CD14-positive monocyte (primary cell): ENCODE measurements at regions not wholly inside any gene's neighbourhood (a gene's known extent, or its start where the extent isn't known, plus 50 kb on each side); places are given as distances from the start of the nearest gene placed in this dataset.

Experiments
- DNase-seq, 3 donors: peaks; one replicate each; pipeline ENCODE4 v3.0.0-alpha.2; 2011 to 2022
- H2AFZ ChIP-seq: 2 replicates; pipeline ENCODE4 v1.6.0; 2012; ENCODE audit warnings: mild to moderate bottlenecking, low read depth, low read length, inconsistent platforms; ENCODE audit not compliant: insufficient read depth, poor library complexity, severe bottlenecking
- H3K27ac ChIP-seq, 2 donors: 1 replicate in 1 of 2; 2 replicates in 1 of 2; pipeline ENCODE4 v1.5.1; 2012 to 2013; ENCODE audit warnings: low read length in 2 of 2, control low read depth in 1 of 2, inconsistent platforms in 1 of 2, low read depth in 1 of 2, mild to moderate bottlenecking in 1 of 2
- H3K27me3 ChIP-seq, 2 donors: one replicate each; pipeline versions ENCODE4 v1.6.0 to v1.6.1; 2011 to 2013; ENCODE audit warnings: low read length in 2 of 2; ENCODE audit not compliant: control insufficient read depth in 2 of 2, insufficient read depth in 2 of 2
- H3K36me3 ChIP-seq, 2 donors: replicated peaks in 1 of 2; 1 replicate in 1 of 2; 2 replicates in 1 of 2; pipeline versions ENCODE4 v1.5.1 to v1.6.1; 2012 to 2013; ENCODE audit warnings: low read length in 2 of 2, control low read depth in 1 of 2, inconsistent platforms in 1 of 2, mild to moderate bottlenecking in 1 of 2; ENCODE audit not compliant: insufficient read depth in 2 of 2, control insufficient read depth in 1 of 2
- H3K4me1 ChIP-seq, 2 donors: 1 replicate in 1 of 2; 2 replicates in 1 of 2; pipeline versions ENCODE4 v1.5.1 to v1.6.1; 2012 to 2013; ENCODE audit warnings: low read length in 2 of 2, control low read depth in 1 of 2, inconsistent platforms in 1 of 2, mild to moderate bottlenecking in 1 of 2, moderate library complexity in 1 of 2; ENCODE audit not compliant: insufficient read depth in 2 of 2, control insufficient read depth in 1 of 2
- H3K4me2 ChIP-seq: replicated peaks from 2 replicates; pipeline ENCODE3; 2012; ENCODE audit warnings: low read length, moderate library complexity, mild to moderate bottlenecking; ENCODE audit not compliant: poor library complexity, severe bottlenecking; ENCODE audit errors: extremely low read depth
- H3K4me3 ChIP-seq, 3 experiments: fragments of 200-600 bp in 1 of 3; sonication (generic) in 1 of 3; replicated peaks in 1 of 3; 1 replicate in 2 of 3; 2 replicates in 1 of 3; pipeline ENCODE4 v1.5.1; 2011 to 2013; ENCODE audit warnings: low read length in 3 of 3, mild to moderate bottlenecking in 3 of 3, control low read depth in 2 of 3, low read depth in 2 of 3, inconsistent platforms in 1 of 3, moderate library complexity in 1 of 3
- H3K79me2 ChIP-seq: 2 replicates; pipeline ENCODE4 v1.6.0; 2012; ENCODE audit warnings: mild to moderate bottlenecking, control low read depth, inconsistent platforms, low read length, moderate library complexity; ENCODE audit not compliant: insufficient read depth
- H3K9ac ChIP-seq: 2 replicates; pipeline ENCODE4 v1.6.0; 2017; ENCODE audit warnings: low read length, mild to moderate bottlenecking; ENCODE audit not compliant: insufficient read depth, poor library complexity, severe bottlenecking
- H3K9me3 ChIP-seq, 2 donors: replicated peaks in 1 of 2; 1 replicate in 1 of 2; 2 replicates in 1 of 2; pipeline versions ENCODE4 v1.5.1 to v1.6.1; 2012 to 2013; ENCODE audit warnings: low read length in 2 of 2, control low read depth in 1 of 2; ENCODE audit not compliant: control insufficient read depth in 1 of 2, insufficient read depth in 1 of 2
- H4K20me1 ChIP-seq: 2 replicates; pipeline ENCODE4 v1.6.0; 2012; ENCODE audit warnings: mild to moderate bottlenecking, low read length, control low read depth, moderate library complexity; ENCODE audit not compliant: insufficient read depth
- H3K27ac Mint-ChIP-seq, 7 donors: one replicate each; pipeline ENCODE4 v1.8.0; 2020; ENCODE audit warnings: mild to moderate bottlenecking in 7 of 7, mixed read lengths in 7 of 7, moderate library complexity in 6 of 7, inconsistent platforms in 2 of 7
- H3K27me3 Mint-ChIP-seq, 3 donors: one replicate each; pipeline ENCODE4 v1.8.0; 2021 to 2022; ENCODE audit warnings: low read depth in 3 of 3, mild to moderate bottlenecking in 3 of 3, mixed read lengths in 3 of 3, moderate library complexity in 3 of 3, inconsistent platforms in 1 of 3
- H3K36me3 Mint-ChIP-seq, 2 donors: one replicate each; pipeline ENCODE4 v1.8.0; 2020; ENCODE audit warnings: mixed read lengths in 2 of 2, inconsistent platforms in 1 of 2, mild to moderate bottlenecking in 1 of 2
- H3K4me1 Mint-ChIP-seq: one replicate; pipeline ENCODE4 v1.8.0; 2020; ENCODE audit warnings: mild to moderate bottlenecking, mixed read lengths
- H3K4me3 Mint-ChIP-seq, 2 donors: one replicate each; pipeline ENCODE4 v1.8.0; 2020; ENCODE audit warnings: mild to moderate bottlenecking in 2 of 2, mixed read lengths in 2 of 2, moderate library complexity in 1 of 2
- H3K9me3 Mint-ChIP-seq, 7 donors: one replicate each; pipeline ENCODE4 v1.8.0; 2020 to 2022; ENCODE audit warnings: mixed read lengths in 7 of 7, mild to moderate bottlenecking in 6 of 7, moderate library complexity in 6 of 7, inconsistent platforms in 2 of 7
- CTCF ChIP-seq: fragments of 200-600 bp; IDR thresholded peaks from one replicate; pipeline ENCODE4 v1.8.0; 2022; ENCODE audit warnings: antibody characterized with exemption, mild to moderate bottlenecking
- WGBS: methylation state at CpG from one replicate; pipeline ENCODE4 v1.1.5; 2013; ENCODE audit warnings: missing lambda C conversion rate; ENCODE audit not compliant: insufficient coverage; 5-methylcytosine and 5-hydroxymethylcytosine counted together
- intact Hi-C, 2 donors: fragments of 100-400 bp; cut with micrococcal nuclease; formaldehyde crosslinking; loops; one replicate each; pipeline versions ENCODE4 v1.15.0 to v1.15.1; 2023

GRCh38 chr22:34986523-34986922 is 79.4 kb upstream of the ISX start:
- DNase-seq: no peak
- Mint-ChIP-seq H3K4me1 (no peaks in the 10 kb centered on the region), H3K27ac (no peak overlapping the region), H3K27me3 (no peaks in the 10 kb centered on the region), H3K4me3 (no peak overlapping the region), H3K36me3 (no peaks in the 10 kb centered on the region), H3K9me3 (peaks cover 3 to 30% (median 17%) of the 10 kb centered on the region in 7 donors)
- no peaks in the 10 kb centered on the region for H3K4me1 ChIP-seq
- no peak overlapping the region for H3K9ac ChIP-seq
- intact Hi-C loops: no loop called here
- peaks cover 15 to 22% of the 10 kb centered on the region in 2 donors for H3K9me3 ChIP-seq
- H2AFZ ChIP-seq: no peak overlapping the region
- H3K4me3 ChIP-seq: no peak overlapping the region
- TF ChIP-seq CTCF: no peak
- H3K27me3 ChIP-seq: no peaks in the 10 kb centered on the region
- H3K4me2 ChIP-seq: no peak overlapping the region
- H4K20me1 ChIP-seq: no peaks in the 10 kb centered on the region
- no peaks in the 10 kb centered on the region for H3K36me3 ChIP-seq
- no peaks in the 10 kb centered on the region for H3K79me2 ChIP-seq
- no peak overlapping the region for H3K27ac ChIP-seq
- WGBS: no CpG with 5 or more reads among the region's 1 CpG

- peak overlapping the region in 1 of 7 donors; percentile 20 for H3K27ac Mint-ChIP-seq
- H3K9ac ChIP-seq: no peak overlapping the region
- H3K4me1 Mint-ChIP-seq: no peaks in the 10 kb centered on the region
Measured at GRCh38 chr22:34992672-34993071, 73.3 kb upstream of the ISX start.

More at GRCh38 chr22:34992672-34993071, 73.3 kb upstream of the ISX start:
- H2AFZ ChIP-seq: no peak overlapping the region
- no peaks in the 10 kb centered on the region for H3K4me1 ChIP-seq
- H3K9me3 ChIP-seq: peaks cover 2 to 3% of the 10 kb centered on the region in 2 donors
- no peaks in the 10 kb centered on the region for H3K79me2 ChIP-seq
- no peaks in the 10 kb centered on the region for H3K36me3 ChIP-seq
- intact Hi-C loops: no loop called here
- H3K4me3 Mint-ChIP-seq: no peak overlapping the region
- H3K27me3 Mint-ChIP-seq: peaks cover 0 to 2% (median 0%) of the 10 kb centered on the region in 3 donors
- no peaks in the 10 kb centered on the region for H4K20me1 ChIP-seq
- DNase-seq: no peak
- H3K36me3 Mint-ChIP-seq: no peaks in the 10 kb centered on the region
- peaks cover 0 to 12% (median 4%) of the 10 kb centered on the region in 7 donors for H3K9me3 Mint-ChIP-seq
- no peak for TF ChIP-seq CTCF
- no peak overlapping the region for H3K27ac ChIP-seq
- H3K27me3 ChIP-seq: no peaks in the 10 kb centered on the region
- no peak overlapping the region for H3K4me2 ChIP-seq
- 36% methylated on average over 2 of the region's 5 CpGs for WGBS
- H3K4me3 ChIP-seq: no peak overlapping the region
